ENCODE measurements at regions not wholly inside any gene's neighbourhood (a gene's known extent, or its start where the extent isn't known, plus 50 kb on each side); places are given as distances from the start of the nearest gene placed in this dataset.

DNA sequence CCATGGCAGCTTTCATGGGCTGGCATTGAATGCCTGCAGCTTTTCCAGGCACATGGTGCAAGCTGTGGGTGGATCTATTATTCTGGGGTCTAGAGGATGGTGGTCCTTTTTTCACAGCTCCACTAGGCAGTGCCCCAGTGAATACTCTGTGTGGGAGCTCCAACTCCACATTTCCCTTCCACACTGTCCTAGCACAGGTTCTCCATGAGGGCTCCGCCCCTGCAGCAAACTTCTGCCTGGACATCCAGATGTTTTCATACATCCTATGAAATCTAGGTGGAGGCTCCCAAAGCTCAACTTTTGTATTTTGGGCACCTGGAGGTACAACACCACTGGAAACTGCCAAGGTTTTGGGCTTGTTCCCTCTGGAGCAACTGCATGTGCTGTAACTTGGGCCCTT is 450.6 kb downstream of the LMO7 start:
- Histone ChIP-seq H3K27ac (no peak overlapping the region), H3K4me1 (no peaks in the 10 kb centered on the region), H3K4me3 (no peak overlapping the region), H3K36me3 (no peaks in the 10 kb centered on the region), H3K9me3 (no peaks in the 10 kb centered on the region), H3K27me3 (no peaks in the 10 kb centered on the region)
- intact Hi-C loops (cut with DNase I), result no loop called here
- DNase-seq (ENCODE audit: extremely low spot score in 2 of 2), result no peak
- TF ChIP-seq POLR2AphosphoS5 (IDR thresholded peaks at IDR 0.05; ENCODE audit: insufficient read depth in 1 of 2, low read depth in 1 of 2) (no peak), POLR2A (IDR thresholded peaks at IDR 0.05) (no peak)
- TF ChIP-seq, protein P1, sequence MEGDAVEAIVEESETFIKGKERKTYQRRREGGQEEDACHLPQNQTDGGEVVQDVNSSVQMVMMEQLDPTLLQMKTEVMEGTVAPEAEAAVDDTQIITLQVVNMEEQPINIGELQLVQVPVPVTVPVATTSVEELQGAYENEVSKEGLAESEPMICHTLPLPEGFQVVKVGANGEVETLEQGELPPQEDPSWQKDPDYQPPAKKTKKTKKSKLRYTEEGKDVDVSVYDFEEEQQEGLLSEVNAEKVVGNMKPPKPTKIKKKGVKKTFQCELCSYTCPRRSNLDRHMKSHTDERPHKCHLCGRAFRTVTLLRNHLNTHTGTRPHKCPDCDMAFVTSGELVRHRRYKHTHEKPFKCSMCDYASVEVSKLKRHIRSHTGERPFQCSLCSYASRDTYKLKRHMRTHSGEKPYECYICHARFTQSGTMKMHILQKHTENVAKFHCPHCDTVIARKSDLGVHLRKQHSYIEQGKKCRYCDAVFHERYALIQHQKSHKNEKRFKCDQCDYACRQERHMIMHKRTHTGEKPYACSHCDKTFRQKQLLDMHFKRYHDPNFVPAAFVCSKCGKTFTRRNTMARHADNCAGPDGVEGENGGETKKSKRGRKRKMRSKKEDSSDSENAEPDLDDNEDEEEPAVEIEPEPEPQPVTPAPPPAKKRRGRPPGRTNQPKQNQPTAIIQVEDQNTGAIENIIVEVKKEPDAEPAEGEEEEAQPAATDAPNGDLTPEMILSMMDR (IDR thresholded peaks at IDR 0.05), result no peak

DNA sequence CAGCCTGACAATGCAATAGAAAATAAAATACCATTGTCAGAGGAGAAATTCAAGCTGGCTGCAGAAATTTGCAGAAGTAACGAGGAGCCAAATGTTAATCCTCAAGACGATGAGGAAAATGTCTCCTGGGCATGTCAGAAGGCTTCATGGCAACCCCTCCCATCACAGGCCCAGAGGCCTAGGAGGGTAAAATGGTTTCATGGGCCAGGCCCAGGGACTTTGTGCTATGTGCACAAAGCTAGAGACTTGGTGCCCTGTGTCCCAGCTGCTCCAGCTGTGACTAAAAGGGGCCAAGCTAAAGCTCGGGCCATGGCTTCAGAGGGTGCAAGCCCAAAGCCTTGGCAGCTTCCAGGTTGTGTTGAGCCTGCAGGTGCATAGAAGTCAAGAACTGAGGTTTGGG is 431.7 kb downstream of the LMO7 start:
- Histone ChIP-seq H3K27ac (no peak overlapping the region), H3K27me3 (no peaks in the 10 kb centered on the region), H3K36me3 (no peaks in the 10 kb centered on the region), H3K4me1 (no peaks in the 10 kb centered on the region), H3K9me3 (no peaks in the 10 kb centered on the region), H3K4me3 (no peak overlapping the region)
- DNase-seq (ENCODE audit: extremely low spot score in 2 of 2), result no peak
- TF ChIP-seq POLR2A (IDR thresholded peaks at IDR 0.05) (no peak), POLR2AphosphoS5 (IDR thresholded peaks at IDR 0.05; ENCODE audit: insufficient read depth in 1 of 2, low read depth in 1 of 2) (no peak)
- TF ChIP-seq, protein P1 (IDR thresholded peaks at IDR 0.05), result no peak
- intact Hi-C loops (cut with DNase I), result no loop called here

DNA sequence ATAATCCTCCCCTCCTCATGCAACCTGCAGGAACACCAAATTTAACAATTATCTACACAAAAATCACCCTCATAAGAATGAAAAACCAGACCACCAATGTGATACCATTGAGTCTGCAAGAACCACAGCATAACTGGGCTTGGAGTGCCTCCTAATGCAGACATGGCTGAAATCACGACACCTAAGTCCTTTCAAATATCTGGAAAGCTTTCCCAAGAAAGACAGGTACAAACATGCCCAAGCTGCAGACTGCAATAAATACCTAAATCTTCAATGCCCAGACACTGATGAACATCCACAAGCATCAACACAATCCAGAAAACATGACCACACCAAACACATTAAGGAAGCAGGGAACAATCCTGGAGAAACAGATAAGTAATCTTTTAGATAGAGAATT is 417.1 kb downstream of the LMO7 start:
- Histone ChIP-seq H3K9me3 (no peaks in the 10 kb centered on the region), H3K4me3 (no peak overlapping the region), H3K27me3 (no peaks in the 10 kb centered on the region), H3K4me1 (no peaks in the 10 kb centered on the region), H3K27ac (no peak overlapping the region), H3K36me3 (no peaks in the 10 kb centered on the region)
- DNase-seq (ENCODE audit: extremely low spot score in 2 of 2), result no peak
- intact Hi-C loops (cut with DNase I), result no loop called here
- no peak for TF ChIP-seq POLR2A (IDR thresholded peaks at IDR 0.05)
- TF ChIP-seq, protein P1 (IDR thresholded peaks at IDR 0.05), result no peak
- TF ChIP-seq POLR2AphosphoS5 (IDR thresholded peaks at IDR 0.05; ENCODE audit: insufficient read depth in 1 of 2, low read depth in 1 of 2), result no peak

DNA sequence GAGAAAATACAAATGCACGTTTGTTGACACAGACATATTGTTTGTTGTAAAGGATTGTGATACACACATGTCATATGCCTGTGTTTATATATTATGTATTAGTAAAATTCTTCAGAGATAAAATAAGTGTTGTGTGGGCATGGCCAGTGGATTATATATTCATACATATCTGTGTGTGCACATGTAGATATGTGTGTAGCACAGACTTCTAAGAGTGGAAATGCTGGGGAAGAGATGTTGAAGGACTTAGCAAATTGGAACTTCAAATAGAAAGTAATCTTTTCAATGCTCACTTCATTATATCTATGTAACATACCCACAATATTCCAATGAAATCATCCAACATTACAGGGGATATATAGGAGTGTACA is 413.2 kb downstream of the LMO7 start:
- TF ChIP-seq, protein P1 (IDR thresholded peaks at IDR 0.05), result no peak
- TF ChIP-seq POLR2AphosphoS5 (IDR thresholded peaks at IDR 0.05; ENCODE audit: insufficient read depth in 1 of 2, low read depth in 1 of 2) (no peak), POLR2A (IDR thresholded peaks at IDR 0.05) (no peak)
- Histone ChIP-seq H3K27ac (no peak overlapping the region), H3K36me3 (no peaks in the 10 kb centered on the region), H3K27me3 (no peaks in the 10 kb centered on the region), H3K9me3 (no peaks in the 10 kb centered on the region), H3K4me1 (no peaks in the 10 kb centered on the region), H3K4me3 (no peak overlapping the region)
- intact Hi-C loops (cut with DNase I), result no loop called here
- no peak for DNase-seq (ENCODE audit: extremely low spot score in 2 of 2)

DNA sequence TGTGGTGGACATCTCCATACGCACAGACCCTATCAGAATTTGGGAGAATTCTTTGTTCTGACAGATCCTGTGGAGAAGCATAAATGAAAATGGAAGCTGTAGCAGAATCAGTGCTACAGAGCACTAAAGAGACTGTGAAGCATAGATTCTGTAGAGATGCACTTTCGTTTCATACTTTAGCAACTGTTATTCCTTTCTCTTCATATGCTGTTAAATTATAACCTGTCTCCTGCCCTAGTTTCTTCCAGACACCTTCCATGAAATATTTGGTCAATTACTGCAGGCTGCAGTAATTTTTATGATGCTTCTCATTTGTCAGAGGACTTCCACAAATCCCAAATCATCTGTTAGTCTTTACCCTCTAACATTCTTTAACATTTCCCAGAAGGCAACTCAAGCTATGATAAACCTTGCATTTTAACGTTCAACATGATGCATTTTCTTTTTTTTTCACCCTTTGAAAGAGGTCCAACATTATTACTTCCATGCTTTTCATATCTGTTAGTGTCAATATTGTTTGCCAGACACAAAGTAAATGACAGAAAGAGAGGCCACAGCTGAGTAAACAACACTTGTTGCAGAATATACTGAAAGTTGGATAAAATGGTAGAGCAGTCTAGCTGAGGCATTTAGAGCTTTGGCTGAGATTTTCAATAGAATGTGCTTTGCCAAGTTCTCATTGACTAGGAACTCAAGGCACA is 412.7 kb downstream of the LMO7 start:
- TF ChIP-seq POLR2A (IDR thresholded peaks at IDR 0.05) (no peak), POLR2AphosphoS5 (IDR thresholded peaks at IDR 0.05; ENCODE audit: insufficient read depth in 1 of 2, low read depth in 1 of 2) (no peak)
- TF ChIP-seq, protein P1 (IDR thresholded peaks at IDR 0.05), result no peak

More for the DNA sequence above, 412.7 kb downstream of the LMO7 start:
- no peak for DNase-seq (ENCODE audit: extremely low spot score in 2 of 2)
- Histone ChIP-seq H3K4me1 (no peaks in the 10 kb centered on the region), H3K27me3 (no peaks in the 10 kb centered on the region), H3K27ac (no peak overlapping the region), H3K36me3 (no peaks in the 10 kb centered on the region), H3K4me3 (no peak overlapping the region), H3K9me3 (no peaks in the 10 kb centered on the region)
- intact Hi-C loops (cut with DNase I), result no loop called here
